ENCODE measurements at regions not wholly inside any gene's neighbourhood (a gene's known extent, or its start where the extent isn't known, plus 50 kb on each side); places are given as distances from the start of the nearest gene placed in this dataset.
"Not testable (repeated sequence)": the region's sequence is repeated elsewhere in the genome, so short reads cannot be mapped to it uniquely, and the experiment has no call there.

GRCh38 chr2:173491418-173491817 is 136.7 kb downstream of the CDCA7 start:
- no peaks in the 10 kb centered on the region for H3K36me3 Mint-ChIP-seq (ENCODE audit: low read depth)
- DNase-seq (ENCODE audit: low spot score): no peak
- no peaks in the 10 kb centered on the region for H3K27me3 Mint-ChIP-seq (ENCODE audit: insufficient read depth)
- intact Hi-C loops (cut with micrococcal nuclease): no loop called here
- no peak overlapping the region for H3K27ac Mint-ChIP-seq
- no peak overlapping the region for H3K4me3 Mint-ChIP-seq
- H3K9me3 Mint-ChIP-seq: no peaks in the 10 kb centered on the region
- H3K4me1 Mint-ChIP-seq (ENCODE audit: low read depth): no peaks in the 10 kb centered on the region

DNA sequence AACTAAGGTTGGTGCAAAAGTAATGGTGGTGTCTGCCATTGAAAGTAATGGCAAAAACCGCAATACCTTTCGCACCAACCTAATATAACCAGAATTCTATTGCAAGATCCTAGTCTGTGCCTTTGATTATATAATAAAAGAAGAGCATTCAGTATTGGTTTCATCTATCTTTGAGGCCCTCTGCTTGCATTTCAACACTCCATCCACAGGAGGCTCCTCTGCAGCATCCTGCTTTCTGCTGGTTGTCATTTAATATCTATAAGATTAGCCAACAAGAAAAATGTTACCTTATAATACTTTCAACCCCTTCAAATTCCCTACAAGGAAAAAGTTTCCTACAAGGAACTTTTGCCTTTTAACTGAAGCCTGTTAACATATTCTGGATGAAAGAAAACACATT is 139.2 kb downstream of the CDCA7 start:
- intact Hi-C loops (cut with micrococcal nuclease): no loop called here
- no peak for DNase-seq (ENCODE audit: low spot score)

GRCh38 chr2:173496746-173497145 is 142.1 kb downstream of the CDCA7 start:
- intact Hi-C loops (cut with micrococcal nuclease): no loop called here
- Mint-ChIP-seq H3K27me3 (ENCODE audit: insufficient read depth) (no peaks in the 10 kb centered on the region), H3K4me1 (ENCODE audit: low read depth) (no peaks in the 10 kb centered on the region), H3K4me3 (no peak overlapping the region), H3K9me3 (no peaks in the 10 kb centered on the region), H3K36me3 (ENCODE audit: low read depth) (no peaks in the 10 kb centered on the region), H3K27ac (no peak overlapping the region)
- DNase-seq (ENCODE audit: low spot score): no peak

More for the DNA sequence above, 139.2 kb downstream of the CDCA7 start:
- Mint-ChIP-seq H3K27ac (no peak overlapping the region), H3K4me1 (ENCODE audit: low read depth) (no peaks in the 10 kb centered on the region), H3K36me3 (ENCODE audit: low read depth) (no peaks in the 10 kb centered on the region), H3K4me3 (no peak overlapping the region), H3K27me3 (ENCODE audit: insufficient read depth) (no peaks in the 10 kb centered on the region), H3K9me3 (no peaks in the 10 kb centered on the region)

- Mint-ChIP-seq H3K4me3 (no peak overlapping the region), H3K27ac (no peak overlapping the region), H3K36me3 (ENCODE audit: low read depth) (no peaks in the 10 kb centered on the region), H3K4me1 (ENCODE audit: low read depth) (no peaks in the 10 kb centered on the region), H3K27me3 (ENCODE audit: insufficient read depth) (no peaks in the 10 kb centered on the region), H3K9me3 (peaks cover 4% of the 10 kb centered on the region)
- intact Hi-C loops (cut with micrococcal nuclease): no loop called here
- no peak for DNase-seq (ENCODE audit: low spot score)
Measured at GRCh38 chr2:173500953-173501352, 146.3 kb downstream of the CDCA7 start.

DNA sequence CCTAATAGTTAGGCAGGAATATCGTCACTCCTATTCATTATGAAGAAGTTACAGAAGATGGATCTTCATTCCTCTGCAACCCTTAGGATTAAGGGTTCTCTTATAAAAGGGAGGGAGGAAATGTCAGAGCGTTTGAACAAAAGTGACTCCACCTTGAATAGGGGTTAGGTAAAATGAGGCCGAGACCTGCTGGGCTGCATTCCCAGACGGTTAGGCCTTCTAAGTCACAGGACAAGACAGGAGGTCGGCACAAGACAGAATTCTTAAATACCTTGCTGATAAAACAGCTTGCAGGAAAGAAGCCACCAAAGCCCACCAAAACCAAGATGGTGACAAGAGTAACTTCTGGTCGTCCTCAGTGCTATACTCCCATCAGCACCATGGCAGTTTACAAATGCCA is 147.6 kb downstream of the CDCA7 start:
- DNase-seq (ENCODE audit: low spot score): no peak
- H3K4me1 Mint-ChIP-seq (ENCODE audit: low read depth): no peaks in the 10 kb centered on the region
- no peaks in the 10 kb centered on the region for H3K36me3 Mint-ChIP-seq (ENCODE audit: low read depth)
- H3K4me3 Mint-ChIP-seq: no peak overlapping the region
- no peak overlapping the region for H3K27ac Mint-ChIP-seq
- H3K27me3 Mint-ChIP-seq (ENCODE audit: insufficient read depth): peaks cover 3% of the 10 kb centered on the region
- peaks cover 4% of the 10 kb centered on the region for H3K9me3 Mint-ChIP-seq
- intact Hi-C loops (cut with micrococcal nuclease): no loop called here

DNA sequence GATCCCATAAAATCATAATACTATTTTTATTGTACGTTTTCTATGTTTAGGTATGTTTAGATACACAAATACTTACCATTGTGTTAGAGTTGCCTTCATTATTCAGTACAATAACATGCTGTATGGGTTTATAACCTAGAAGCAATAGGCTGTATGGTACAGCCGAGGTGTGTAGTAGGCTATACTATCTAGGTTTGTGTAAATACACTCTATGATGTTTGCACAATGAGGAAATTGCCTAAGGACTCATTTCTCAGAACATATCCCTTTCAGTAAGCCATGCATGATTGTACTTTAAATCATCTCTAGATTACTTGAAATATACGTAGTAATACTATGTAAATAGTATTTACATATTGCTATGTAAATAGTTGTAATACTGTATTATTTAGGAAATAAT is 156.7 kb downstream of the CDCA7 start:
- peaks cover 2% of the 10 kb centered on the region for H3K27me3 Mint-ChIP-seq (ENCODE audit: insufficient read depth)
- intact Hi-C loops (cut with micrococcal nuclease): no loop called here
- no peak overlapping the region for H3K27ac Mint-ChIP-seq
- no peak for DNase-seq (ENCODE audit: low spot score)
- no peak overlapping the region for H3K4me3 Mint-ChIP-seq
- H3K36me3 Mint-ChIP-seq (ENCODE audit: low read depth): no peaks in the 10 kb centered on the region
- H3K4me1 Mint-ChIP-seq (ENCODE audit: low read depth): no peaks in the 10 kb centered on the region
- no peaks in the 10 kb centered on the region for H3K9me3 Mint-ChIP-seq

DNA sequence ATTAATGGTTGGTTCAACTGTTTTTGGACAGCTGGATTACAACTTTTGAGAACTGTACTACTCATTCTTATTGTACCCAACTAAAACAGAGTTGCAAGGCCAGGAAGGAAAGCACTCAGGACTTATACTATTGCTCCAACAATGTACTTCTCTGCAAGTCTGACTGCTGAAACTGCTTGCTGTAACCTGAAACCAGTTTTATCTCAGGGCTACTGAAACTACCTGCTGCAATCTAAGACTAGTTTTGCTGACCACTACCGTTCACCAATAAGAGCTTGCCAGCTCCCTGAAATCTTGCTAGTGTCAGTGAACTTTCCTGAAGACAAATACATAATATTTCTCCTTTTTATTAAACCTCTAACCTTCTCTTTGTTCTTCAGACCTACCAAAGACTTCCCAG is 157.3 kb downstream of the CDCA7 start:
- H3K9me3 Mint-ChIP-seq: peaks cover 2% of the 10 kb centered on the region
- H3K4me3 Mint-ChIP-seq: no peak overlapping the region
- no peak for DNase-seq (ENCODE audit: low spot score)
- peaks cover 2% of the 10 kb centered on the region for H3K27me3 Mint-ChIP-seq (ENCODE audit: insufficient read depth)
- intact Hi-C loops (cut with micrococcal nuclease): no loop called here
- no peaks in the 10 kb centered on the region for H3K36me3 Mint-ChIP-seq (ENCODE audit: low read depth)
- no peaks in the 10 kb centered on the region for H3K4me1 Mint-ChIP-seq (ENCODE audit: low read depth)
- H3K27ac Mint-ChIP-seq: no peak overlapping the region

DNA sequence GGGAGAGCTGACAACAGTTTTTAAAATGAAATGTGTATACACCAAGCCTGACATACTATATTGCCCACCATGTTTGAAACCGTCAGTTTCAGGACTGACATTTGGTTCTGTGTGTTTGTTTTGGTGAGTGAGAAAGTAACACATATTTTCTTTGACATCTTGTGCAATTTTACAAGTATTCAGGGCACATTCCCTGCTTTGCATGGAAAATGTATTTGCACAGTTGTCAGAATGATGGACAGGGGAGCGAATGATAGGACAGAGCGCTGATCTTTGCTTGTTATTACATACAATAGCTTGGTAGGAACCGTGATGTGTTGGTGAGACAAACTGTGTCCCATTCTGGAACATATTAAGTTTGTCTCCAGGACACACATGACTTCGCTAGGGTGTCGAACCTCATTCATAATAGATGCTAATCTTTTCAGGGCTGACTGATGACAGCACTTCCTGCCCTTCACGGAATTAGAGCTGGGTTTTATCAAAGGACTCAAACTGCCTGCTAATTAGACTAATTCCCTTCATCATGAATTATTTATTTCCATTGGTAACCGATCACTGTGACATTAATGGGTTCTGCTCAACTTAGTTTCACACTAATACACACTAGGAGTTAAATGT is 158.5 kb downstream of the CDCA7 start:
- no peaks in the 10 kb centered on the region for H3K4me1 Mint-ChIP-seq (ENCODE audit: low read depth)
- H3K27me3 Mint-ChIP-seq (ENCODE audit: insufficient read depth): peaks cover 4% of the 10 kb centered on the region
- peaks cover 6% of the 10 kb centered on the region for H3K9me3 Mint-ChIP-seq
- DNase-seq (ENCODE audit: low spot score): no peak
- H3K36me3 Mint-ChIP-seq (ENCODE audit: low read depth): no peaks in the 10 kb centered on the region
- no peak overlapping the region for H3K4me3 Mint-ChIP-seq
- intact Hi-C loops (cut with micrococcal nuclease): no loop called here
- H3K27ac Mint-ChIP-seq: no peak overlapping the region

- Mint-ChIP-seq H3K27ac (no peak overlapping the region), H3K4me3 (no peak overlapping the region), H3K9me3 (peaks cover 6% of the 10 kb centered on the region), H3K36me3 (ENCODE audit: low read depth) (no peaks in the 10 kb centered on the region), H3K4me1 (ENCODE audit: low read depth) (no peaks in the 10 kb centered on the region), H3K27me3 (ENCODE audit: insufficient read depth) (peaks cover 11% of the 10 kb centered on the region)
- intact Hi-C loops (cut with micrococcal nuclease): no loop called here
- no peak for DNase-seq (ENCODE audit: low spot score)
Measured at GRCh38 chr2:173520918-173521317, 166.2 kb downstream of the CDCA7 start.

- Mint-ChIP-seq H3K27me3 (ENCODE audit: insufficient read depth) (peaks cover 11% of the 10 kb centered on the region), H3K4me1 (ENCODE audit: low read depth) (no peaks in the 10 kb centered on the region), H3K27ac (no peak overlapping the region), H3K4me3 (no peak overlapping the region), H3K36me3 (ENCODE audit: low read depth) (no peaks in the 10 kb centered on the region), H3K9me3 (peaks cover 6% of the 10 kb centered on the region)
- DNase-seq (ENCODE audit: low spot score): no peak
- intact Hi-C loops (cut with micrococcal nuclease): no loop called here
Measured at GRCh38 chr2:173521450-173522192, 166.9 kb downstream of the CDCA7 start.

GRCh38 chr2:173523497-173523896 is 168.8 kb downstream of the CDCA7 start:
- H3K36me3 Mint-ChIP-seq (ENCODE audit: low read depth): no peaks in the 10 kb centered on the region

GRCh38 chr2:173524256-173524955 is 169.7 kb downstream of the CDCA7 start:
- Mint-ChIP-seq H3K27me3 (ENCODE audit: insufficient read depth) (peaks cover 9% of the 10 kb centered on the region), H3K9me3 (no peaks in the 10 kb centered on the region), H3K27ac (no peak overlapping the region), H3K4me3 (no peak overlapping the region), H3K4me1 (ENCODE audit: low read depth) (no peaks in the 10 kb centered on the region), H3K36me3 (ENCODE audit: low read depth) (no peaks in the 10 kb centered on the region)
- DNase-seq (ENCODE audit: low spot score): no peak
- intact Hi-C loops (cut with micrococcal nuclease): no loop called here

More at GRCh38 chr2:173523497-173523896, 168.8 kb downstream of the CDCA7 start:
- H3K27me3 Mint-ChIP-seq (ENCODE audit: insufficient read depth): peaks cover 9% of the 10 kb centered on the region
- H3K27ac Mint-ChIP-seq: no peak overlapping the region
- no peak for DNase-seq (ENCODE audit: low spot score)
- intact Hi-C loops (cut with micrococcal nuclease): no loop called here
- no peak overlapping the region for H3K4me3 Mint-ChIP-seq
- no peaks in the 10 kb centered on the region for H3K9me3 Mint-ChIP-seq
- no peaks in the 10 kb centered on the region for H3K4me1 Mint-ChIP-seq (ENCODE audit: low read depth)

DNA sequence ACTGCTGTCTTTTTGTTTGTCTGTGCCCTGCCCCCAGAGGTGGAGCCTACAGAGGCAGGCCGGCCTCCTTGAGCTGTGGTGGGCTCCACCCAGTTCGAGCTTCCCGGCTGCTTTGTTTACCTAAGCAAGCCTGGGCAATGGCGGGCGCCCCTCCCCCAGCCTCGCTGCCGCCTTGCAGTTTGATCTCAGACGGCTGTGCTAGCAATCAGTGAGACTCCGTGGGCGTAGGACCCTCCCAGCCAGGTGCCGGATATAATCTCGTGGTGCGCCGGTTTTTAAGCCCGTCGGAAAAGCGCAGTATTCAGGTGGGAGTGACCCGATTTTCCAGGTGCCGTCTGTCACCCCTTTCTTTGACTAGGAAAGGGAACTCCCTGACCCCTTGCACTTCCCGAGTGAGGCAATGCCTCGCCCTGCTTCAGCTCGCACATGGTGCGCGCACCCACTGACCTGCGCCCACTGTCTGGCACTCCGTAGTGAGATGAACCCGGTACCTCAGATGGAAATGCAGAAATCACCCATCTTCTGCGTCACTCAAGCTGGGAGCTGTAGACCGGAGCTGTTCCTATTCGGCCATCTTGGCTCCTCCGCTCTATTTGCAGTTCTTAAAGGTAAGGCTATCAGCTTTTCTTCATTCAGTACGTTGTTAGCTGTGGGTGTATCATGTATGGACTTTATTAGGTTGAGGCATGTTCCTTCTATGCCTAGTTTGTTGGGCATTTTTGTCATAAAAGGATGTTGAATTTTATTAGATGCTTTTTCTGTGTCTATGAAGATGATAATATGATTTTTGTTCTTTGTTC is 178.3 kb downstream of the CDCA7 start:
- H3K36me3 Mint-ChIP-seq (ENCODE audit: low read depth); H3K27me3 Mint-ChIP-seq (ENCODE audit: insufficient read depth); H3K9me3 Mint-ChIP-seq; H3K4me3 Mint-ChIP-seq; DNase-seq (ENCODE audit: low spot score); H3K27ac Mint-ChIP-seq; H3K4me1 Mint-ChIP-seq (ENCODE audit: low read depth); intact Hi-C loops (cut with micrococcal nuclease): not testable (repeated sequence)

All from activated T-helper 1 cell treated with anti-CD3 and anti-CD28 coated beads, Interleukin-12 subunit alpha, Interleukin-12 subunit beta, Interleukin-2, Interleukin-4 antibody, amounts not matched to agents 30 ng/mL and 10 ng/mL and 1 ng/mL, durations not matched to agents 14 hours and 24 hours and 36 hours (primary cell).